ENCODE measurements at regions not wholly inside any gene's neighbourhood (a gene's known extent, or its start where the extent isn't known, plus 50 kb on each side); places are given as distances from the start of the nearest gene placed in this dataset.

DNA sequence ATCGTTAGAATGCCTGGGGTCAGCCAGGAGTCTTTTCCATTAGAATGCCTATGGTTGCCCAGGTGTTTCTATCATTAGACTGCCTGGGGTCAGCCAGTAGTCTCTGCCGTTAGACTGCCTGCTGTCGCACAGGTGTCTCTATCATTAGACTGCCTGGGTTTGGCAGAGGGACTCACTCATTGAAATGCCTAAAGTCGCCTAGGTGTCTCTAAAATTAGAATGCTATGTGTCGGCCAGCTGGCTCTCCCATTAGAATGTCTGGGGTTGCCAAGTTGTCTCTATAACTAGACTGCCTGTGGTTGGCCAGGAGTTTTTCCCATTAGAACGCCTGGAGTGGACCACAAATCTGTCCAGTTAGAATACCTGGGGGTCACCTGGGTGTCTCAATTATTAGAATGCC is 2266.5 kb downstream of the TP53TG3F start:
- TF ChIP-seq, protein P1, sequence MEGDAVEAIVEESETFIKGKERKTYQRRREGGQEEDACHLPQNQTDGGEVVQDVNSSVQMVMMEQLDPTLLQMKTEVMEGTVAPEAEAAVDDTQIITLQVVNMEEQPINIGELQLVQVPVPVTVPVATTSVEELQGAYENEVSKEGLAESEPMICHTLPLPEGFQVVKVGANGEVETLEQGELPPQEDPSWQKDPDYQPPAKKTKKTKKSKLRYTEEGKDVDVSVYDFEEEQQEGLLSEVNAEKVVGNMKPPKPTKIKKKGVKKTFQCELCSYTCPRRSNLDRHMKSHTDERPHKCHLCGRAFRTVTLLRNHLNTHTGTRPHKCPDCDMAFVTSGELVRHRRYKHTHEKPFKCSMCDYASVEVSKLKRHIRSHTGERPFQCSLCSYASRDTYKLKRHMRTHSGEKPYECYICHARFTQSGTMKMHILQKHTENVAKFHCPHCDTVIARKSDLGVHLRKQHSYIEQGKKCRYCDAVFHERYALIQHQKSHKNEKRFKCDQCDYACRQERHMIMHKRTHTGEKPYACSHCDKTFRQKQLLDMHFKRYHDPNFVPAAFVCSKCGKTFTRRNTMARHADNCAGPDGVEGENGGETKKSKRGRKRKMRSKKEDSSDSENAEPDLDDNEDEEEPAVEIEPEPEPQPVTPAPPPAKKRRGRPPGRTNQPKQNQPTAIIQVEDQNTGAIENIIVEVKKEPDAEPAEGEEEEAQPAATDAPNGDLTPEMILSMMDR (conservative IDR thresholded peaks at IDR 0.05): no peak
- no peak for TF ChIP-seq ZFX (IDR thresholded peaks at IDR 0.05)

Data from C4-2B (cell line).